ENCODE measurements at regions not wholly inside any gene's neighbourhood (a gene's known extent, or its start where the extent isn't known, plus 50 kb on each side); places are given as distances from the start of the nearest gene placed in this dataset.

- no peaks in the 10 kb centered on the region for H3K9me3 Mint-ChIP-seq (ENCODE audit: unreplicated experiment)
- H3K4me3 Mint-ChIP-seq (ENCODE audit: unreplicated experiment) = no peak overlapping the region
- no peaks in the 10 kb centered on the region for H3K4me1 Mint-ChIP-seq (ENCODE audit: unreplicated experiment)
- H3K36me3 Mint-ChIP-seq (ENCODE audit: low read depth, unreplicated experiment) = no peaks in the 10 kb centered on the region
- TF ChIP-seq, protein P1, sequence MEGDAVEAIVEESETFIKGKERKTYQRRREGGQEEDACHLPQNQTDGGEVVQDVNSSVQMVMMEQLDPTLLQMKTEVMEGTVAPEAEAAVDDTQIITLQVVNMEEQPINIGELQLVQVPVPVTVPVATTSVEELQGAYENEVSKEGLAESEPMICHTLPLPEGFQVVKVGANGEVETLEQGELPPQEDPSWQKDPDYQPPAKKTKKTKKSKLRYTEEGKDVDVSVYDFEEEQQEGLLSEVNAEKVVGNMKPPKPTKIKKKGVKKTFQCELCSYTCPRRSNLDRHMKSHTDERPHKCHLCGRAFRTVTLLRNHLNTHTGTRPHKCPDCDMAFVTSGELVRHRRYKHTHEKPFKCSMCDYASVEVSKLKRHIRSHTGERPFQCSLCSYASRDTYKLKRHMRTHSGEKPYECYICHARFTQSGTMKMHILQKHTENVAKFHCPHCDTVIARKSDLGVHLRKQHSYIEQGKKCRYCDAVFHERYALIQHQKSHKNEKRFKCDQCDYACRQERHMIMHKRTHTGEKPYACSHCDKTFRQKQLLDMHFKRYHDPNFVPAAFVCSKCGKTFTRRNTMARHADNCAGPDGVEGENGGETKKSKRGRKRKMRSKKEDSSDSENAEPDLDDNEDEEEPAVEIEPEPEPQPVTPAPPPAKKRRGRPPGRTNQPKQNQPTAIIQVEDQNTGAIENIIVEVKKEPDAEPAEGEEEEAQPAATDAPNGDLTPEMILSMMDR (IDR thresholded peaks at IDR 0.05; ENCODE audit: unreplicated experiment) = no peak
- H3K27me3 Mint-ChIP-seq (ENCODE audit: unreplicated experiment) = no peaks in the 10 kb centered on the region
- no peak overlapping the region for H3K27ac Mint-ChIP-seq (ENCODE audit: unreplicated experiment)
- DNase-seq (ENCODE audit: low spot score) = no peak
These were observed 173.3 kb upstream of the PDGFD start for GRCh38 chr11:104337273-104337672.

- no peaks in the 10 kb centered on the region for H3K9me3 Mint-ChIP-seq (ENCODE audit: unreplicated experiment)
- DNase-seq (ENCODE audit: low spot score) = peak; percentile 12
- H3K36me3 Mint-ChIP-seq (ENCODE audit: low read depth, unreplicated experiment) = no peaks in the 10 kb centered on the region
- no peak overlapping the region for H3K27ac Mint-ChIP-seq (ENCODE audit: unreplicated experiment)
- no peaks in the 10 kb centered on the region for H3K27me3 Mint-ChIP-seq (ENCODE audit: unreplicated experiment)
- H3K4me3 Mint-ChIP-seq (ENCODE audit: unreplicated experiment) = no peak overlapping the region
- H3K4me1 Mint-ChIP-seq (ENCODE audit: unreplicated experiment) = no peaks in the 10 kb centered on the region
- TF ChIP-seq, protein P1 (IDR thresholded peaks at IDR 0.05; ENCODE audit: unreplicated experiment) = peak; percentile 58
These were observed 170.0 kb upstream of the PDGFD start for GRCh38 chr11:104333977-104334376.

DNA sequence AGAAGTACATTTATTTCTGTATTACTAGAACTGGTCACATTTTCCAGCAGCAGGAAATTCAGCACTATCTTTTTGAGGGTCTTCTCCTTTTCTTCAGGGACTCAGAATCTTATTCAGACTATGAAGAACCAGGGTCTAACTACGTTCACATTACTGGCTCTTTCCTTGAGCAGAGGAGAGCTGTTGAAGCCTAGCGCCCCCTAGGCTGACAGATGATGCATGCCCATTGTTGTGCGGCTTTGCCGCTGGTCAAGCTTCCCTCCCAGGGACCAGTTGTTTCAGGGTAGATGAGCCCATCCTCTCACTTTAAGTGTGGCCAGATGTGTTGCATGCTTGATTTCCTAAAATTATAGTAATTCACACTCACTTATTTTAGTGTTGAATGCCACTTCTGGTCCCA lies 168.2 kb upstream of the PDGFD start:
- Mint-ChIP-seq H3K9me3 (ENCODE audit: unreplicated experiment) (no peaks in the 10 kb centered on the region), H3K27ac (ENCODE audit: unreplicated experiment) (no peak overlapping the region)
- peak; percentile 53 for DNase-seq (ENCODE audit: low spot score)

GRCh38 chr11:104329078-104329665 lies 165.2 kb upstream of the PDGFD start:
- H3K9me3 Mint-ChIP-seq (ENCODE audit: unreplicated experiment) = no peaks in the 10 kb centered on the region
- TF ChIP-seq, protein P1 (IDR thresholded peaks at IDR 0.05; ENCODE audit: unreplicated experiment) = no peak
- H3K36me3 Mint-ChIP-seq (ENCODE audit: low read depth, unreplicated experiment) = no peaks in the 10 kb centered on the region
- no peak overlapping the region for H3K4me3 Mint-ChIP-seq (ENCODE audit: unreplicated experiment)
- no peak overlapping the region for H3K27ac Mint-ChIP-seq (ENCODE audit: unreplicated experiment)
- H3K4me1 Mint-ChIP-seq (ENCODE audit: unreplicated experiment) = no peaks in the 10 kb centered on the region
- no peak for DNase-seq (ENCODE audit: low spot score)
- H3K27me3 Mint-ChIP-seq (ENCODE audit: unreplicated experiment) = no peaks in the 10 kb centered on the region

More for the DNA sequence above, 168.2 kb upstream of the PDGFD start:
- TF ChIP-seq, protein P1 (IDR thresholded peaks at IDR 0.05; ENCODE audit: unreplicated experiment) = peak; percentile 41
- Mint-ChIP-seq H3K36me3 (ENCODE audit: low read depth, unreplicated experiment) (no peaks in the 10 kb centered on the region), H3K27me3 (ENCODE audit: unreplicated experiment) (no peaks in the 10 kb centered on the region), H3K4me1 (ENCODE audit: unreplicated experiment) (no peaks in the 10 kb centered on the region), H3K4me3 (ENCODE audit: unreplicated experiment) (no peak overlapping the region)

- Mint-ChIP-seq H3K27me3 (ENCODE audit: unreplicated experiment) (no peaks in the 10 kb centered on the region), H3K27ac (ENCODE audit: unreplicated experiment) (no peak overlapping the region), H3K4me3 (ENCODE audit: unreplicated experiment) (no peak overlapping the region), H3K36me3 (ENCODE audit: low read depth, unreplicated experiment) (no peaks in the 10 kb centered on the region), H3K9me3 (ENCODE audit: unreplicated experiment) (no peaks in the 10 kb centered on the region), H3K4me1 (ENCODE audit: unreplicated experiment) (no peaks in the 10 kb centered on the region)
- TF ChIP-seq, protein P1 (IDR thresholded peaks at IDR 0.05; ENCODE audit: unreplicated experiment) = no peak
- DNase-seq (ENCODE audit: low spot score) = no peak
These were observed 164.6 kb upstream of the PDGFD start for GRCh38 chr11:104328512-104328907.
